ENCODE measurements at regions not wholly inside any gene's neighbourhood (a gene's known extent, or its start where the extent isn't known, plus 50 kb on each side); places are given as distances from the start of the nearest gene placed in this dataset.

- Mint-ChIP-seq H3K36me3 (ENCODE audit: low read depth) (peaks cover 19% of the 10 kb centered on the region), H3K4me3 (no peak overlapping the region), H3K27ac (no peak overlapping the region), H3K4me1 (peaks cover 20% of the 10 kb centered on the region), H3K27me3 (ENCODE audit: low read depth, poor library complexity) (peaks cover 3% of the 10 kb centered on the region), H3K9me3 (peaks cover 35% of the 10 kb centered on the region)
- TF ChIP-seq, protein P1, sequence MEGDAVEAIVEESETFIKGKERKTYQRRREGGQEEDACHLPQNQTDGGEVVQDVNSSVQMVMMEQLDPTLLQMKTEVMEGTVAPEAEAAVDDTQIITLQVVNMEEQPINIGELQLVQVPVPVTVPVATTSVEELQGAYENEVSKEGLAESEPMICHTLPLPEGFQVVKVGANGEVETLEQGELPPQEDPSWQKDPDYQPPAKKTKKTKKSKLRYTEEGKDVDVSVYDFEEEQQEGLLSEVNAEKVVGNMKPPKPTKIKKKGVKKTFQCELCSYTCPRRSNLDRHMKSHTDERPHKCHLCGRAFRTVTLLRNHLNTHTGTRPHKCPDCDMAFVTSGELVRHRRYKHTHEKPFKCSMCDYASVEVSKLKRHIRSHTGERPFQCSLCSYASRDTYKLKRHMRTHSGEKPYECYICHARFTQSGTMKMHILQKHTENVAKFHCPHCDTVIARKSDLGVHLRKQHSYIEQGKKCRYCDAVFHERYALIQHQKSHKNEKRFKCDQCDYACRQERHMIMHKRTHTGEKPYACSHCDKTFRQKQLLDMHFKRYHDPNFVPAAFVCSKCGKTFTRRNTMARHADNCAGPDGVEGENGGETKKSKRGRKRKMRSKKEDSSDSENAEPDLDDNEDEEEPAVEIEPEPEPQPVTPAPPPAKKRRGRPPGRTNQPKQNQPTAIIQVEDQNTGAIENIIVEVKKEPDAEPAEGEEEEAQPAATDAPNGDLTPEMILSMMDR (IDR thresholded peaks at IDR 0.05), result no peak
- DNase-seq, result no peak
Observed at GRCh38 chr3:56942523-56942922, 117.9 kb upstream of the SPATA12 start.

GRCh38 chr3:56940976-56941375 is 119.5 kb upstream of the SPATA12 start:
- TF ChIP-seq, protein P1 (IDR thresholded peaks at IDR 0.05), result no peak
- peaks cover 21% of the 10 kb centered on the region for H3K9me3 Mint-ChIP-seq
- peaks cover 13% of the 10 kb centered on the region for H3K36me3 Mint-ChIP-seq (ENCODE audit: low read depth)
- H3K27ac Mint-ChIP-seq, result no peak overlapping the region
- peaks cover 3% of the 10 kb centered on the region for H3K27me3 Mint-ChIP-seq (ENCODE audit: low read depth, poor library complexity)
- no peak for DNase-seq
- no peak overlapping the region for H3K4me3 Mint-ChIP-seq
- H3K4me1 Mint-ChIP-seq, result peaks cover 26% of the 10 kb centered on the region

DNA sequence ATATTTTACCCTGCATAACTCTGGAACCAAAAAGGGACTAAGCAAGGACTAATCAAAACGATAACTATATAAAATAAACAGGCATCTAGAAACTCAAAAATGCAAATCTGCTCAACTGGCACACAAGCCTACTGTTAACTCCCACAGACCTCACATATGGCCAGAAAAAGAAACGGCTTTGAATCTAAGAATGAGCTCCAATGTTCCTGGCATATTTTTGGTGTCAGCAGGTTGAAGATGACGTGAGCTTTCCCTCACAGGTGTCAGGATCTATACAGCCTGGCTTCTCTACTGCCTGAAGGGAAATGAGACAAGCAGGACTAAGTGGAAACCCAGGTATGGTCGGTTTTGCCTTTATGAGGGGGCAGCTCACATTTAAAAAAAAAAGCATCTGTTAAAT is 120.1 kb upstream of the SPATA12 start:
- peaks cover 3% of the 10 kb centered on the region for H3K27me3 Mint-ChIP-seq (ENCODE audit: low read depth, poor library complexity)
- no peak overlapping the region for H3K4me3 Mint-ChIP-seq
- peaks cover 33% of the 10 kb centered on the region for H3K4me1 Mint-ChIP-seq
- no peak overlapping the region for H3K27ac Mint-ChIP-seq
- H3K36me3 Mint-ChIP-seq (ENCODE audit: low read depth), result peaks cover 19% of the 10 kb centered on the region
- DNase-seq, result no peak
- H3K9me3 Mint-ChIP-seq, result peaks cover 21% of the 10 kb centered on the region
- TF ChIP-seq, protein P1 (IDR thresholded peaks at IDR 0.05), result no peak

GRCh38 chr3:56939834-56940233 is 120.6 kb upstream of the SPATA12 start:
- H3K36me3 Mint-ChIP-seq (ENCODE audit: low read depth), result peaks cover 19% of the 10 kb centered on the region
- no peak overlapping the region for H3K27ac Mint-ChIP-seq
- TF ChIP-seq, protein P1 (IDR thresholded peaks at IDR 0.05), result no peak
- H3K27me3 Mint-ChIP-seq (ENCODE audit: low read depth, poor library complexity), result peaks cover 3% of the 10 kb centered on the region
- H3K9me3 Mint-ChIP-seq, result peaks cover 21% of the 10 kb centered on the region
- DNase-seq, result no peak
- no peak overlapping the region for H3K4me3 Mint-ChIP-seq
- H3K4me1 Mint-ChIP-seq, result peaks cover 35% of the 10 kb centered on the region

DNA sequence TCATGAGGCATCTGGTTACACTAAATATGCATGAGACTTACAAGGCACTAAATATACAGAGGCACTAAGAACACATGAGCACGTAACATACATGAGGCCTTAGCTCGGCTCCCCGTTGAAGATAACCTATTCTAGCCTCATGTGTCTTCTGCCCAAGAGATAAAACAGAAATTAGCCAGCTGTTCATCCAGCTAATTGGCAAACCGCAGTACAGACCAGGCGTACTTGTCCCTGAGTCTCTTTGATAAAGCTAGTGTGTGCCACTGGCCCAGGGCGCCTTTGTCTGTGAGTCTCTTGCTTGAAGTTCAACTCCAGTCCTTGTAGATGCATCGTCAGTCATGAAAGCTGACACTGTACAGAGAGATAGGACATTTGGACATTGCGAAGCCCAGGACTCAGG is 121.9 kb upstream of the SPATA12 start:
- Mint-ChIP-seq H3K4me3 (no peak overlapping the region), H3K36me3 (ENCODE audit: low read depth) (peaks cover 17% of the 10 kb centered on the region), H3K27ac (no peak overlapping the region), H3K4me1 (peaks cover 35% of the 10 kb centered on the region), H3K9me3 (peaks cover 22% of the 10 kb centered on the region), H3K27me3 (ENCODE audit: low read depth, poor library complexity) (no peaks in the 10 kb centered on the region)
- no peak for DNase-seq
- TF ChIP-seq, protein P1 (IDR thresholded peaks at IDR 0.05), result no peak

DNA sequence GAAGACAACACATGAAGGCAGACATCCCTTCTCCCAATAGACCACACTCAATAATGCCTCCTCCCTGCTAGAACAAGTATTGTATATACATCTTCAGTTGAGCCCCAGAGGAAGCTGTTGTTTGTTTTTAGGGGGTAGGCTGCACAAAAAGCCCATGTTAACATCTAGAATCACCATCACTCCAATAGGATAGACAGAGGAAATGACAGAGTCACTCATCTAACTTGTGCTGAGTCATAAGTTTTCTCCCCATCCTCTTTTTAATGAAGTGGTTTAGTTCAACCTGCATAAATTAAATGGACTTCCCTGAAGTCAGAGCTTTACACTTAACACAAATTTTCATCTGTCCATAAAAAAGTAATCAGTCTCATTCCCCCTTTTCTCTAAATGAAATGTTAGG is 122.9 kb upstream of the SPATA12 start:
- H3K36me3 Mint-ChIP-seq (ENCODE audit: low read depth), result peaks cover 21% of the 10 kb centered on the region
- TF ChIP-seq, protein P1 (IDR thresholded peaks at IDR 0.05), result no peak
- H3K27ac Mint-ChIP-seq, result peak overlapping the region; percentile 57
- H3K27me3 Mint-ChIP-seq (ENCODE audit: low read depth, poor library complexity), result no peaks in the 10 kb centered on the region
- H3K9me3 Mint-ChIP-seq, result peaks cover 30% of the 10 kb centered on the region
- DNase-seq, result no peak
- no peak overlapping the region for H3K4me3 Mint-ChIP-seq
- H3K4me1 Mint-ChIP-seq, result peaks cover 40% of the 10 kb centered on the region

All from nephron progenitor cell (in vitro differentiated cells).